ENCODE measurements at regions not wholly inside any gene's neighbourhood (a gene's known extent, or its start where the extent isn't known, plus 50 kb on each side); places are given as distances from the start of the nearest gene placed in this dataset.

GRCh38 chr15:97144377-97144711 is 813.8 kb downstream of the NR2F2 start:
- TF ChIP-seq EZH2 (IDR thresholded peaks at IDR 0.05; ENCODE audit: insufficient read depth, poor library complexity, severe bottlenecking): no peak
- TF ChIP-seq EZH2phosphoT487 (IDR thresholded peaks at IDR 0.05; ENCODE audit: insufficient read depth, low read depth): no peak

Measured in GM23248 (cell line).